Loucy (cell line): ENCODE measurements at regions not wholly inside any gene's neighbourhood (a gene's known extent, or its start where the extent isn't known, plus 50 kb on each side); places are given as distances from the start of the nearest gene placed in this dataset.

Source experiments
- H2AFZ ChIP-seq: fragments of 200-600 bp; sonication (generic); 2 replicates; pipeline ENCODE4 v1.6.0; 2016; ENCODE audit warnings: antibody characterized with exemption, mild to moderate bottlenecking, low read length, moderate library complexity
- H3F3A ChIP-seq: fragments of 200-600 bp; 2 replicates; pipeline ENCODE4 v1.6.0; 2016; ENCODE audit warnings: antibody characterized with exemption, low read depth, mild to moderate bottlenecking
- H3K27me3 ChIP-seq: fragments of 200-600 bp; sonication (generic); 2 replicates; pipeline ENCODE4 v1.6.1; 2014; ENCODE audit warnings: low read length, mild to moderate bottlenecking; ENCODE audit not compliant: insufficient read depth, poor library complexity, severe bottlenecking
- H3K36me3 ChIP-seq: fragments of 200-600 bp; sonication (generic); 2 replicates; pipeline ENCODE4 v1.6.1; 2016; ENCODE audit warnings: low read length; ENCODE audit not compliant: insufficient read depth
- H3K4me1 ChIP-seq: fragments of 200-600 bp; sonication (generic); 2 replicates; pipeline ENCODE4 v1.5.1; 2014; ENCODE audit warnings: low read length, mild to moderate bottlenecking; ENCODE audit not compliant: insufficient read depth, poor library complexity, severe bottlenecking
- H3K4me2 ChIP-seq: fragments of 200-600 bp; sonication (generic); 2 replicates; pipeline ENCODE4 v1.6.0; 2014; ENCODE audit warnings: antibody characterized with exemption, low read length, low read depth, mild to moderate bottlenecking; ENCODE audit not compliant: poor library complexity, severe bottlenecking
- H3K4me3 ChIP-seq: fragments of 200-600 bp; sonication (generic); 2 replicates; pipeline ENCODE4 v1.5.1; 2014; ENCODE audit warnings: low read length, mild to moderate bottlenecking, mixed read lengths; ENCODE audit not compliant: poor library complexity, severe bottlenecking
- H3K79me2 ChIP-seq: fragments of 200-600 bp; sonication (generic); 2 replicates; pipeline ENCODE4 v1.6.1; 2014; ENCODE audit warnings: low read length; ENCODE audit not compliant: insufficient read depth
- H3K9ac ChIP-seq: fragments of 200-600 bp; sonication (generic); 2 replicates; pipeline ENCODE4 v1.6.0; 2014; ENCODE audit warnings: mild to moderate bottlenecking, low read depth, low read length, moderate library complexity; ENCODE audit not compliant: poor library complexity, severe bottlenecking
- H3K9me2 ChIP-seq: fragments of 200-600 bp; sonication (generic); replicated peaks from 2 replicates; pipeline ENCODE4 v1.6.1; 2016; ENCODE audit warnings: low read depth, low read length, mixed read lengths
- H3K9me3 ChIP-seq: fragments of 200-600 bp; sonication (generic); 2 replicates; pipeline ENCODE4 v1.6.1; 2014; ENCODE audit warnings: mild to moderate bottlenecking, antibody characterized with exemption, low read length, low read depth; ENCODE audit not compliant: insufficient read depth
- H4K20me1 ChIP-seq: fragments of 200-600 bp; sonication (generic); 2 replicates; pipeline ENCODE4 v1.6.0; 2014; ENCODE audit warnings: antibody characterized with exemption, low read length, mild to moderate bottlenecking; ENCODE audit not compliant: insufficient read depth, poor library complexity, severe bottlenecking
- EZH2phosphoT487 ChIP-seq: fragments of 200-600 bp; IDR thresholded peaks from 2 replicates; pipeline ENCODE4 v1.6.1; 2018; ENCODE audit warnings: antibody characterized with exemption, mild to moderate bottlenecking, moderate library complexity, borderline replicate concordance
- TF ChIP-seq, protein P1 (sequence below): fragments of 200-600 bp; sonication (generic); conservative IDR thresholded peaks from 2 replicates; pipeline ENCODE4 v1.5.1; 2014; ENCODE audit warnings: mild to moderate bottlenecking, antibody characterized with exemption, low read length

DNA sequence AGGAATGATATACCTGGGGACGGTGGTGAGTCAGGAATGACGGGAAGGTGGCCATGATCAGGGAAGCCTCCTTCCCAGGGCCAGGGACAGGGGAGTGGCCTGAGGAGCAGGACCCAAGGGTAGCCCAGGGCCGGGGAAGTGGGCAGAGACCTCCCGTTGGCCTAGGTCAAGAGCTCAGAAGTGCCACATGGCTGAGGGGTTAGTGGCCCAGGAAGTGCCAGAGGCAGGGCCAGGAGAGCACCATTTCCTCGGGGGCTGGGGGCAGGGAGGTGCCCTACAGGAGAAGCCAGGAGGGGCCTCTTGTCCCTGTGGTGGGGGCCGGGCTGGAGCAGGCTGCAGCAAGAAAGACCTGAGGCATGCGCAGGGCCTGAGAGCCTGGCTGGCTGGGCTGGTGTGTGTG is 152.3 kb upstream of the ZSWIM2 start:
- Histone ChIP-seq H3K4me1 (no peaks in the 10 kb centered on the region), H3K4me3 (no peak overlapping the region), H4K20me1 (no peaks in the 10 kb centered on the region), H3K27me3 (no peaks in the 10 kb centered on the region), H2AFZ (no peak overlapping the region), H3K36me3 (no peaks in the 10 kb centered on the region), H3K4me2 (no peak overlapping the region), H3K9ac (no peak overlapping the region), H3K9me3 (no peaks in the 10 kb centered on the region), H3K79me2 (no peaks in the 10 kb centered on the region), H3K9me2 (no peaks in the 10 kb centered on the region), H3F3A (no peaks in the 10 kb centered on the region)
- no peak for TF ChIP-seq EZH2phosphoT487
- TF ChIP-seq, protein P1, sequence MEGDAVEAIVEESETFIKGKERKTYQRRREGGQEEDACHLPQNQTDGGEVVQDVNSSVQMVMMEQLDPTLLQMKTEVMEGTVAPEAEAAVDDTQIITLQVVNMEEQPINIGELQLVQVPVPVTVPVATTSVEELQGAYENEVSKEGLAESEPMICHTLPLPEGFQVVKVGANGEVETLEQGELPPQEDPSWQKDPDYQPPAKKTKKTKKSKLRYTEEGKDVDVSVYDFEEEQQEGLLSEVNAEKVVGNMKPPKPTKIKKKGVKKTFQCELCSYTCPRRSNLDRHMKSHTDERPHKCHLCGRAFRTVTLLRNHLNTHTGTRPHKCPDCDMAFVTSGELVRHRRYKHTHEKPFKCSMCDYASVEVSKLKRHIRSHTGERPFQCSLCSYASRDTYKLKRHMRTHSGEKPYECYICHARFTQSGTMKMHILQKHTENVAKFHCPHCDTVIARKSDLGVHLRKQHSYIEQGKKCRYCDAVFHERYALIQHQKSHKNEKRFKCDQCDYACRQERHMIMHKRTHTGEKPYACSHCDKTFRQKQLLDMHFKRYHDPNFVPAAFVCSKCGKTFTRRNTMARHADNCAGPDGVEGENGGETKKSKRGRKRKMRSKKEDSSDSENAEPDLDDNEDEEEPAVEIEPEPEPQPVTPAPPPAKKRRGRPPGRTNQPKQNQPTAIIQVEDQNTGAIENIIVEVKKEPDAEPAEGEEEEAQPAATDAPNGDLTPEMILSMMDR, result no peak

- Histone ChIP-seq H3K4me2 (no peak overlapping the region), H3K27me3 (no peaks in the 10 kb centered on the region), H3K4me1 (no peaks in the 10 kb centered on the region), H3K36me3 (no peaks in the 10 kb centered on the region), H3K9ac (no peak overlapping the region), H3K9me2 (no peaks in the 10 kb centered on the region), H4K20me1 (no peaks in the 10 kb centered on the region), H2AFZ (no peak overlapping the region), H3K9me3 (no peaks in the 10 kb centered on the region), H3K79me2 (no peaks in the 10 kb centered on the region), H3F3A (no peaks in the 10 kb centered on the region), H3K4me3 (no peak overlapping the region)
- TF ChIP-seq, protein P1, result no peak
- no peak for TF ChIP-seq EZH2phosphoT487
Measured at GRCh38 chr2:186995092-186995491, 146.1 kb upstream of the ZSWIM2 start.

GRCh38 chr2:186992597-186992996 is 143.6 kb upstream of the ZSWIM2 start:
- Histone ChIP-seq H3F3A (no peaks in the 10 kb centered on the region), H3K4me1 (no peaks in the 10 kb centered on the region), H3K4me3 (no peak overlapping the region), H3K36me3 (no peaks in the 10 kb centered on the region), H4K20me1 (no peaks in the 10 kb centered on the region), H3K9ac (no peak overlapping the region), H3K79me2 (no peaks in the 10 kb centered on the region), H2AFZ (no peak overlapping the region), H3K9me3 (no peaks in the 10 kb centered on the region), H3K27me3 (no peaks in the 10 kb centered on the region), H3K9me2 (no peaks in the 10 kb centered on the region), H3K4me2 (no peak overlapping the region)
- TF ChIP-seq, protein P1, result no peak
- TF ChIP-seq EZH2phosphoT487, result no peak
